GM10248 (cell line): ENCODE measurements at regions not wholly inside any gene's neighbourhood (a gene's known extent, or its start where the extent isn't known, plus 50 kb on each side); places are given as distances from the start of the nearest gene placed in this dataset.

ENCODE experiments used
- CTCF ChIA-PET: fragments of 300-600 bp; sonication (Branson Sonifier 250); formaldehyde crosslinking; extraction: SDS; loops from one replicate; lab custom pipeline; 2021; ENCODE audit warnings: antibody characterized with exemption; lab: Yijun Ruan, JAX
- POLR2A ChIA-PET: fragments of 350-650 bp; sonication (Branson Sonifier 250); formaldehyde crosslinking; extraction: SDS; loops from one replicate; lab custom pipeline; 2020; ENCODE audit warnings: antibody characterized with exemption; lab: Yijun Ruan, JAX
- DNase-seq: peaks from one replicate; pipeline ENCODE4 v3.0.0; 2012; ENCODE audit errors: extremely low spot score
- CTCF ChIP-seq: IDR thresholded peaks from 2 replicates; pipeline ENCODE4 v1.5.1; 2012; ENCODE audit warnings: mild to moderate bottlenecking, low read depth; ENCODE audit errors: extremely low read depth, missing control alignments, control extremely low read depth

- POLR2A ChIA-PET = no interaction called here
- DNase-seq = no peak
- CTCF ChIA-PET = no interaction called here
- TF ChIP-seq CTCF = no peak
Observed at GRCh38 chr10:61335359-61335758, 117.8 kb downstream of the TMEM26 start.

GRCh38 chr10:61332581-61332980 is 120.6 kb downstream of the TMEM26 start:
- DNase-seq = no peak
- POLR2A ChIA-PET = no interaction called here
- CTCF ChIA-PET = interaction anchor here (1.4 kb wide), 1 partner anchor 9 kb away, joined by 5 read pairs; no protein-coding TSS in a partner anchor
- no peak for TF ChIP-seq CTCF

GRCh38 chr10:61330669-61331068 is 122.5 kb downstream of the TMEM26 start:
- ChIA-PET POLR2A (no interaction called here), CTCF (no interaction called here)
- no peak for TF ChIP-seq CTCF
- DNase-seq = no peak

- no peak for TF ChIP-seq CTCF
- no peak for DNase-seq
- ChIA-PET CTCF (no interaction called here), POLR2A (no interaction called here)
Observed at GRCh38 chr10:61329854-61330253, 123.3 kb downstream of the TMEM26 start.

GRCh38 chr10:61325223-61325960 is 127.8 kb downstream of the TMEM26 start:
- ChIA-PET CTCF (interaction anchor here (1.4 to 1.9 kb wide), 2 partner anchors 13 to 20 kb away, joined by 3 to 5 read pairs; no protein-coding TSS in a partner anchor), POLR2A (no interaction called here)
- no peak for DNase-seq
- no peak for TF ChIP-seq CTCF

- TF ChIP-seq CTCF = no peak
- CTCF ChIA-PET = interaction anchor here (0.9 kb wide), 1 partner anchor 9 kb away, joined by 3 read pairs; no protein-coding TSS in a partner anchor
- DNase-seq = no peak
- POLR2A ChIA-PET = no interaction called here
Observed at GRCh38 chr10:61323726-61324125, 129.5 kb downstream of the TMEM26 start.
